Panc1 (cell line): ENCODE measurements at regions not wholly inside any gene's neighbourhood (a gene's known extent, or its start where the extent isn't known, plus 50 kb on each side); places are given as distances from the start of the nearest gene placed in this dataset.

ENCODE experiments used
- ATAC-seq: fragments of 200-7000 bp; cut with Tn5 transposase; 2 replicates; pipeline ENCODE4 v1.9.1; 2020; ENCODE audit warnings: mild to moderate bottlenecking, moderate library complexity
- BruUV-seq: library from RNA; stranded (reverse); fragments of 400-500 nt; replicated peaks from 2 replicates; lab custom pipeline; 2021; lab: Mats Ljungman, UMichigan
- CTCF ChIA-PET: fragments of 300-600 bp; sonication (Branson Sonifier 250); formaldehyde crosslinking; loops from one replicate; lab custom pipeline; 2022; ENCODE audit warnings: antibody characterized with exemption; lab: Charles Lee
- POLR2A ChIA-PET: fragments of 300-600 bp; sonication (Branson Sonifier 250); formaldehyde crosslinking; loops from one replicate; lab custom pipeline; 2022; ENCODE audit warnings: antibody characterized with exemption; lab: Charles Lee
- DNase-seq: peaks from one replicate; pipeline ENCODE4 v3.0.0-alpha.2; 2010; ENCODE audit warnings: low read depth, low spot score
- H3K27ac ChIP-seq: 2 replicates; pipeline ENCODE4 v1.5.1; 2011; ENCODE audit warnings: mild to moderate bottlenecking, low read length, inconsistent platforms
- H3K27me3 ChIP-seq: fragments of 200-500 bp; sonication (Bioruptor generic); 2 replicates; pipeline ENCODE4 v1.6.0; 2014; ENCODE audit warnings: low read length, inconsistent platforms; ENCODE audit not compliant: control insufficient read depth, insufficient read depth
- H3K36me3 ChIP-seq: fragments of 200-500 bp; sonication (Bioruptor generic); 2 replicates; pipeline ENCODE4 v1.5.1; 2014; ENCODE audit warnings: inconsistent platforms, mild to moderate bottlenecking, low read length, moderate library complexity; ENCODE audit not compliant: control insufficient read depth, insufficient read depth
- H3K4me1 ChIP-seq: 2 replicates; pipeline ENCODE4 v1.5.1; 2011; ENCODE audit warnings: inconsistent platforms, mild to moderate bottlenecking, low read length, moderate library complexity; ENCODE audit not compliant: control insufficient read depth, insufficient read depth
- H3K4me3 ChIP-seq, 2 experiments: 2 replicates each; pipeline ENCODE4 v1.5.1; 2011 to 2012; ENCODE audit warnings: low read depth in 2 of 2, low read length in 2 of 2, mild to moderate bottlenecking in 2 of 2, inconsistent platforms in 1 of 2, moderate library complexity in 1 of 2
- H3K9me3 ChIP-seq: fragments of 200-500 bp; sonication (Bioruptor generic); 2 replicates; pipeline ENCODE4 v1.5.1; 2014; ENCODE audit warnings: low read depth, mild to moderate bottlenecking, inconsistent platforms, low read length, moderate library complexity; ENCODE audit not compliant: control insufficient read depth, insufficient read depth
- POLR2AphosphoS5 ChIP-seq: IDR thresholded peaks from 2 replicates; pipeline ENCODE4 v1.6.1; 2012; ENCODE audit warnings: mild to moderate bottlenecking, low read depth, low read length, moderate library complexity
- SIN3A ChIP-seq: IDR thresholded peaks from 2 replicates; pipeline ENCODE4 v1.6.1; 2012; ENCODE audit warnings: low read depth, mild to moderate bottlenecking, low read length, moderate library complexity, borderline replicate concordance; ENCODE audit not compliant: insufficient read depth
- TCF7L2 ChIP-seq: IDR thresholded peaks from 2 replicates; pipeline ENCODE4 v1.6.1; 2011; ENCODE audit warnings: mild to moderate bottlenecking, low read depth, low read length, inconsistent platforms
- in situ Hi-C: cut with HindIII; loops from 2 replicates; pipeline ENCODE4 v1.10.0; 2016; ENCODE audit warnings: low sequenced_read_pairs, low pct_unique_long_range_greater_than_20kb
- intact Hi-C: fragments of 100-400 bp; cut with micrococcal nuclease; formaldehyde crosslinking; loops from one replicate; pipeline ENCODE4 v1.10.0; 2022; ENCODE audit not compliant: unreplicated experiment
- TF ChIP-seq, protein P1 (sequence below): fragments of 450-650 bp; IDR thresholded peaks from 2 replicates; pipeline ENCODE4 v1.5.1; 2017; ENCODE audit warnings: mild to moderate bottlenecking
- TF ChIP-seq, protein P2 (sequence below), 2 experiments: IDR thresholded peaks; 2 replicates each; pipeline ENCODE4 v1.6.1; 2011 to 2012; ENCODE audit warnings: low read depth in 2 of 2, control low read depth in 1 of 2, low read length in 1 of 2, mild to moderate bottlenecking in 1 of 2, moderate library complexity in 1 of 2; ENCODE audit not compliant: insufficient read depth in 1 of 2

DNA sequence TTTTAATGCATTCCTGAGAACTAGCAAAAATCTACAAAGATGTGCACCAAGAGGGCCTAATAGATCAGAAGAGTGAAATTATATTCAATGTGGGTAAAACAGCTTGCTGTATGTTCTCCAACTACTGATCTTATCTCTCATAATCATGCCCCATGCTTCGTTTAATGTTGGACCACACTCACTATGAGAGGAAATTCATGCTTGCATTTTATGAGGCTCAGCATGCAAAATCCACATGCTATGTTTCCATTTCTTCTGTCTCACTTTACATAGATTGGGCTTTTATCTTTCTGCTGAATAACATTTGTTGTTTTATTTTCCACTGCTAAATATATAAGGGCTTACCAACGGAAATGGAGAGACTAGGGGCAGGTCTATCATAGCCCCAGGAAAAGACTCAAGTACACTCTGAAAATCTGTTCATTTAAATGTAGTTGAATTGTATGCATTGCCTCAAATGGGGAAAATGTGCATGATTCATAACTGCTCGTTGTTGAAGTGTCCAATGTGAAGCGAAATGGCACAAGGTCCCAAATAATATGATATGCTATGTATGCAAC, 474.2 kb downstream of the EFNA5 start:
- BruUV-seq: no TSS peak
- CTCF ChIA-PET: no interaction called here
- no peak for ATAC-seq

DNA sequence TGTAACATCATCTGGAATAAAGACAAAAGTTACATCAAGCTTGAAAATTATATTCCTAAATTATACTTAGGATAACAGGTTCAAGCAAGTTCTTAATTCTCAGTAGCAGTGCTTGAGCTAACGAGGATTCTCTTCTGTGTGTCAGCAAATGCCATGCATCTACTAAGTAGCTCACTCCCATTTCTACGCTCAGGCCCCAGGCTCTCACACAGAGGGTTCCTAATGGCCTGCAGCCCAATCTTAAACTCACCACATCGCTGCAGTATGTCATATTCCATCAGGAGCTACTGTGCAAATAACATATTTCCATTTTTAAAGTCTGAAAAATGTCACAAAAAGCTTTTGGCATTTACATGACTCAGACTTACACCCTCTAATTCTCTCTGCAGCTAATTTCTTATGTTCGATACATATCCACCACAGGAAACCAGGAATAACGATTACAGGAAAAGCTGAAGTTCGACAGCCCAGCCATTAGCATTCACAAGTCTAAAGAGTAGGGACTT, 474.8 kb downstream of the EFNA5 start:
- DNase-seq (no peak), ATAC-seq (no peak)
- ChIA-PET POLR2A (no interaction called here), CTCF (no interaction called here)
- in situ Hi-C loops: no loop called here
- Histone ChIP-seq H3K27ac (no peak overlapping the region), H3K36me3 (no peaks in the 10 kb centered on the region), H3K4me1 (no peaks in the 10 kb centered on the region), H3K27me3 (no peaks in the 10 kb centered on the region), H3K9me3 (no peaks in the 10 kb centered on the region), H3K4me3 (no peak overlapping the region)
- BruUV-seq: no TSS peak
- intact Hi-C loops: no loop called here
- TF ChIP-seq, protein P1, sequence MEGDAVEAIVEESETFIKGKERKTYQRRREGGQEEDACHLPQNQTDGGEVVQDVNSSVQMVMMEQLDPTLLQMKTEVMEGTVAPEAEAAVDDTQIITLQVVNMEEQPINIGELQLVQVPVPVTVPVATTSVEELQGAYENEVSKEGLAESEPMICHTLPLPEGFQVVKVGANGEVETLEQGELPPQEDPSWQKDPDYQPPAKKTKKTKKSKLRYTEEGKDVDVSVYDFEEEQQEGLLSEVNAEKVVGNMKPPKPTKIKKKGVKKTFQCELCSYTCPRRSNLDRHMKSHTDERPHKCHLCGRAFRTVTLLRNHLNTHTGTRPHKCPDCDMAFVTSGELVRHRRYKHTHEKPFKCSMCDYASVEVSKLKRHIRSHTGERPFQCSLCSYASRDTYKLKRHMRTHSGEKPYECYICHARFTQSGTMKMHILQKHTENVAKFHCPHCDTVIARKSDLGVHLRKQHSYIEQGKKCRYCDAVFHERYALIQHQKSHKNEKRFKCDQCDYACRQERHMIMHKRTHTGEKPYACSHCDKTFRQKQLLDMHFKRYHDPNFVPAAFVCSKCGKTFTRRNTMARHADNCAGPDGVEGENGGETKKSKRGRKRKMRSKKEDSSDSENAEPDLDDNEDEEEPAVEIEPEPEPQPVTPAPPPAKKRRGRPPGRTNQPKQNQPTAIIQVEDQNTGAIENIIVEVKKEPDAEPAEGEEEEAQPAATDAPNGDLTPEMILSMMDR: no peak
- TF ChIP-seq, protein P2, sequence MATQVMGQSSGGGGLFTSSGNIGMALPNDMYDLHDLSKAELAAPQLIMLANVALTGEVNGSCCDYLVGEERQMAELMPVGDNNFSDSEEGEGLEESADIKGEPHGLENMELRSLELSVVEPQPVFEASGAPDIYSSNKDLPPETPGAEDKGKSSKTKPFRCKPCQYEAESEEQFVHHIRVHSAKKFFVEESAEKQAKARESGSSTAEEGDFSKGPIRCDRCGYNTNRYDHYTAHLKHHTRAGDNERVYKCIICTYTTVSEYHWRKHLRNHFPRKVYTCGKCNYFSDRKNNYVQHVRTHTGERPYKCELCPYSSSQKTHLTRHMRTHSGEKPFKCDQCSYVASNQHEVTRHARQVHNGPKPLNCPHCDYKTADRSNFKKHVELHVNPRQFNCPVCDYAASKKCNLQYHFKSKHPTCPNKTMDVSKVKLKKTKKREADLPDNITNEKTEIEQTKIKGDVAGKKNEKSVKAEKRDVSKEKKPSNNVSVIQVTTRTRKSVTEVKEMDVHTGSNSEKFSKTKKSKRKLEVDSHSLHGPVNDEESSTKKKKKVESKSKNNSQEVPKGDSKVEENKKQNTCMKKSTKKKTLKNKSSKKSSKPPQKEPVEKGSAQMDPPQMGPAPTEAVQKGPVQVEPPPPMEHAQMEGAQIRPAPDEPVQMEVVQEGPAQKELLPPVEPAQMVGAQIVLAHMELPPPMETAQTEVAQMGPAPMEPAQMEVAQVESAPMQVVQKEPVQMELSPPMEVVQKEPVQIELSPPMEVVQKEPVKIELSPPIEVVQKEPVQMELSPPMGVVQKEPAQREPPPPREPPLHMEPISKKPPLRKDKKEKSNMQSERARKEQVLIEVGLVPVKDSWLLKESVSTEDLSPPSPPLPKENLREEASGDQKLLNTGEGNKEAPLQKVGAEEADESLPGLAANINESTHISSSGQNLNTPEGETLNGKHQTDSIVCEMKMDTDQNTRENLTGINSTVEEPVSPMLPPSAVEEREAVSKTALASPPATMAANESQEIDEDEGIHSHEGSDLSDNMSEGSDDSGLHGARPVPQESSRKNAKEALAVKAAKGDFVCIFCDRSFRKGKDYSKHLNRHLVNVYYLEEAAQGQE (IDR thresholded peaks at IDR 0.05; ENCODE audit: insufficient read depth in 1 of 2, low read depth in 2 of 2, low read length in 1 of 2): no peak
- TF ChIP-seq TCF7L2: no peak
- TF ChIP-seq POLR2AphosphoS5: no peak
- no peak for TF ChIP-seq SIN3A

More for the DNA sequence above, 474.2 kb downstream of the EFNA5 start:
- no peak overlapping the region for H3K27ac ChIP-seq
- intact Hi-C loops: no loop called here
- H3K4me3 ChIP-seq: no peak overlapping the region
- H3K36me3 ChIP-seq: no peaks in the 10 kb centered on the region
- no peaks in the 10 kb centered on the region for H3K27me3 ChIP-seq
- TF ChIP-seq SIN3A (no peak), POLR2AphosphoS5 (no peak), TCF7L2 (no peak)
- TF ChIP-seq, protein P2 (IDR thresholded peaks at IDR 0.05; ENCODE audit: insufficient read depth in 1 of 2, low read depth in 2 of 2, low read length in 1 of 2): no peak
- TF ChIP-seq, protein P1: no peak
- no peak for DNase-seq
- no peaks in the 10 kb centered on the region for H3K9me3 ChIP-seq
- H3K4me1 ChIP-seq: no peaks in the 10 kb centered on the region
- POLR2A ChIA-PET: no interaction called here
- in situ Hi-C loops: no loop called here
